OCI-LY3 (cell line): ENCODE measurements at regions not wholly inside any gene's neighbourhood (a gene's known extent, or its start where the extent isn't known, plus 50 kb on each side); places are given as distances from the start of the nearest gene placed in this dataset.

Source experiments
- H2AFZ ChIP-seq: fragments of 200-600, 300-600 bp; shearing (Covaris generic); 2 replicates; pipeline ENCODE4 v1.6.0; 2014; ENCODE audit warnings: antibody characterized with exemption, low read depth, low read length
- H3K27ac ChIP-seq: fragments of 200-600, 300-600 bp; sonication (generic); 2 replicates; pipeline ENCODE4 v1.5.1; 2014; ENCODE audit warnings: mild to moderate bottlenecking, low read length, moderate library complexity, mixed read lengths
- H3K27me3 ChIP-seq: fragments of 200-600, 300-600 bp; sonication (generic); 2 replicates; pipeline ENCODE4 v1.6.1; 2014; ENCODE audit warnings: low read depth, low read length, mixed read lengths
- H3K36me3 ChIP-seq: fragments of 200-600, 300-600 bp; sonication (generic); replicated peaks from 2 replicates; pipeline ENCODE3; 2014; ENCODE audit warnings: low read depth, low read length, mixed read lengths
- H3K4me1 ChIP-seq: fragments of 300-600, 200-600 bp; sonication (generic); 2 replicates; pipeline ENCODE4 v1.6.1; 2014; ENCODE audit warnings: low read length, mixed read lengths
- H3K4me2 ChIP-seq: fragments of 200-600, 300-600 bp; sonication (generic); 2 replicates; pipeline ENCODE4 v1.6.1; 2014; ENCODE audit warnings: low read length, mixed read lengths
- H3K4me3 ChIP-seq: fragments of 300-600, 200-600 bp; sonication (generic); 2 replicates; pipeline ENCODE4 v1.5.1; 2014; ENCODE audit warnings: antibody characterized with exemption, mild to moderate bottlenecking, low read length, moderate library complexity
- H3K79me2 ChIP-seq: fragments of 300-600, 200-600 bp; shearing (Covaris generic); 2 replicates; pipeline ENCODE4 v1.6.1; 2014; ENCODE audit warnings: mild to moderate bottlenecking, low read length, mixed read lengths
- H3K9ac ChIP-seq: fragments of 300-600, 200-600 bp; shearing (Covaris generic); 2 replicates; pipeline ENCODE4 v1.6.0; 2014; ENCODE audit warnings: mild to moderate bottlenecking, low read length, moderate library complexity
- H3K9me3 ChIP-seq: fragments of 200-600, 300-600 bp; shearing (Covaris generic); 2 replicates; pipeline ENCODE4 v1.6.1; 2014; ENCODE audit warnings: low read length, mixed read lengths; ENCODE audit not compliant: insufficient read depth
- H4K20me1 ChIP-seq: fragments of 200-600, 300-600 bp; sonication (generic); 2 replicates; pipeline ENCODE4 v1.6.1; 2016; ENCODE audit warnings: low read length, mixed read lengths; ENCODE audit not compliant: insufficient read depth
- CTCF ChIP-seq: fragments of 200-600, 300-600 bp; sonication (generic); IDR thresholded peaks from 2 replicates; pipeline ENCODE4 v1.5.1; 2014; ENCODE audit warnings: antibody characterized with exemption, low read length, low read depth
- EZH2phosphoT487 ChIP-seq: fragments of 200-600 bp; shearing (Covaris generic); IDR thresholded peaks from 2 replicates; pipeline ENCODE4 v1.6.1; 2018; ENCODE audit warnings: antibody characterized with exemption, mixed run types, low read depth

- no peak overlapping the region for H3K4me3 ChIP-seq
- H4K20me1 ChIP-seq: no peaks in the 10 kb centered on the region
- H2AFZ ChIP-seq: no peak overlapping the region
- TF ChIP-seq CTCF (no peak), EZH2phosphoT487 (no peak)
- no peak overlapping the region for H3K27ac ChIP-seq
- no peaks in the 10 kb centered on the region for H3K9me3 ChIP-seq
- no peaks in the 10 kb centered on the region for H3K36me3 ChIP-seq
- no peak overlapping the region for H3K9ac ChIP-seq
- peaks cover 9% of the 10 kb centered on the region for H3K27me3 ChIP-seq
- H3K4me2 ChIP-seq: no peak overlapping the region
- peaks cover 22% of the 10 kb centered on the region for H3K79me2 ChIP-seq
- peaks cover 36% of the 10 kb centered on the region for H3K4me1 ChIP-seq
These were observed 68.1 kb upstream of the BCOR start for GRCh38 chrX:40165861-40166260.

- Histone ChIP-seq H3K4me2 (no peak overlapping the region), H3K9me3 (no peaks in the 10 kb centered on the region), H3K4me1 (peaks cover 31% of the 10 kb centered on the region), H3K79me2 (peaks cover 22% of the 10 kb centered on the region), H3K9ac (no peak overlapping the region), H3K27me3 (peaks cover 9% of the 10 kb centered on the region), H3K36me3 (no peaks in the 10 kb centered on the region), H3K27ac (no peak overlapping the region), H4K20me1 (no peaks in the 10 kb centered on the region), H2AFZ (no peak overlapping the region), H3K4me3 (no peak overlapping the region)
- TF ChIP-seq CTCF: no peak
- no peak for TF ChIP-seq EZH2phosphoT487
These were observed 67.4 kb upstream of the BCOR start for GRCh38 chrX:40165206-40165605.

- H3K79me2 ChIP-seq: peaks cover 22% of the 10 kb centered on the region
- H3K27ac ChIP-seq: no peak overlapping the region
- no peak overlapping the region for H3K4me2 ChIP-seq
- H3K4me3 ChIP-seq: no peak overlapping the region
- H3K4me1 ChIP-seq: peaks cover 27% of the 10 kb centered on the region
- no peaks in the 10 kb centered on the region for H3K36me3 ChIP-seq
- no peak overlapping the region for H2AFZ ChIP-seq
- TF ChIP-seq EZH2phosphoT487 (no peak), CTCF (no peak)
- no peaks in the 10 kb centered on the region for H3K9me3 ChIP-seq
- peaks cover 9% of the 10 kb centered on the region for H3K27me3 ChIP-seq
- H3K9ac ChIP-seq: no peak overlapping the region
- H4K20me1 ChIP-seq: no peaks in the 10 kb centered on the region
These were observed 67.0 kb upstream of the BCOR start for GRCh38 chrX:40164751-40165150.

GRCh38 chrX:40158036-40158706, 60.4 kb upstream of the BCOR start:
- H2AFZ ChIP-seq: peak overlapping the region; percentile 81; the same call in 1 of the 2 replicates

More at GRCh38 chrX:40158036-40158706, 60.4 kb upstream of the BCOR start:
- Histone ChIP-seq H3K4me1 (peaks cover 7% of the 10 kb centered on the region; the same call in 1 of the 2 replicates), H3K27me3 (no peaks in the 10 kb centered on the region), H3K4me3 (peak overlapping the region; percentile 86), H4K20me1 (no peaks in the 10 kb centered on the region), H3K36me3 (no peaks in the 10 kb centered on the region), H3K4me2 (peak overlapping the region; percentile 94), H3K27ac (no peak overlapping the region), H3K9ac (peak overlapping the region; percentile 65), H3K9me3 (no peaks in the 10 kb centered on the region), H3K79me2 (no peaks in the 10 kb centered on the region)
- TF ChIP-seq CTCF (no peak), EZH2phosphoT487 (no peak)
